Epidermal melanocyte (primary cell): ENCODE measurements at regions not wholly inside any gene's neighbourhood (a gene's known extent, or its start where the extent isn't known, plus 50 kb on each side); places are given as distances from the start of the nearest gene placed in this dataset.

Experiments used
- DNase-seq: peaks from one replicate; pipeline ENCODE4 v3.0.0; 2011; ENCODE audit warnings: low spot score; ENCODE audit not compliant: insufficient read length

DNA sequence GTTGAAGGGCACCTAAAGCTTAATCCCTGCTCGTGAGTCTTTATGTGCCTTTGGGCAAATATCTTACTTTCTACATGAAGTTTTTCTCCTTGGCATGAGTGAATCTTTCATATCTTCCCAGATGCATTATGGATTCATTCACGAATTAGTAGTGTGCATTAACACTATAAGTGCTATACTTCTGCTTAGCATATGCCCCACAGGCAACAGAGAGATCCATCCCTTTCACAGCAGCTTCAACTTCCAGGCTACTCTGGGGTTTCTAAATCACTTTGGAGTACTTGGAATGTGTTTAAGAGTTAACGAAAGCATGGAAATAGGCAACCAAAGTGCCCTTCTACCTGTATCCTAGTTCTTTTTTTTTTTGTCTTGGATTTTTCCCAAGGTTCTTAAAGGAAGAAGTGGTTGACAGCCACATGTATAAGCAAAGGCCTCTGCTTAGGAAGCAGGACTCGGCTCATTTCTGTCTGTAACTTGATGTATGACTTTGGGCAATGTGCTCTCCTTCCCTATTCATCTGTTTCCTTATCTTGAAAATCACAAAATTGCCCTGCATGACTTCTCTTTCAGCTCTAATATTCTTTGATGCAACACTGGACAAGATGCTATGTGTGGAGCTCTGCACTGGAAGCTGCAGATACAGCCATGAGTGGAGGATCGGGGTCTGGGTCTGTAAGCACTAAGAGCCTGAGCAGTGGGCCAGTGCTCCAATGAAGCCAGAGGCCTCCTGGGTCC lies 54.5 kb upstream of the ME3 start:
- DNase-seq, result no peak

DNA sequence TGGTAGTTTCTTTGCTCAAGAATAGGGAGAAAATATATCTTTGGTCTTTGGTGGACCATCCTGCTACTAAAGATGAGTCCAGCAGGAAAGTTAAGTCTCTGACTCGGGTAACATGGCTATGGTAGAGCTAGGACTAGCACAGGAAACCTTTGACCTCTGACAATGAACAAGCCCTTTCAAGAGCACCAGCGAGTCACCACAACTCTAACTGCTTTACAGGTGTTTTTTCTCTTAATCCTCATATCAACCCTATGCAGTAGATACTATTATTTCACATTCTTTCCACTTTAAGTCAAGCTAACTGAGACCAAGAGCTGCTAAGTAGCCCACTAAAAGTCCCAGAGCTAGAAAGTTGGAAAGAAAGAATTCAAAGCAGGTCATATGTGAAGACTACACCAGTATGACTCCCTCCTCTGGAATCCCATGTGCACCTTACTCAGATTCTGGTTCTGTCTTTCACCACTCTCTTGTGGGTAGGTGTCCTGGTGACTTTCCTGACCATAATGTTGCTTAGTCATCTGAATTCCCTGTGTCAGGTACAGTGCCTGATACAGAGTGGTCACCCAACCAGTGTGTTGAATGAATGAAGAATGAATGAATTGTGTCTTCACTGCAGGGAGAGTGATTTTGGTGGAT lies 53.8 kb upstream of the ME3 start:
- no peak for DNase-seq

DNA sequence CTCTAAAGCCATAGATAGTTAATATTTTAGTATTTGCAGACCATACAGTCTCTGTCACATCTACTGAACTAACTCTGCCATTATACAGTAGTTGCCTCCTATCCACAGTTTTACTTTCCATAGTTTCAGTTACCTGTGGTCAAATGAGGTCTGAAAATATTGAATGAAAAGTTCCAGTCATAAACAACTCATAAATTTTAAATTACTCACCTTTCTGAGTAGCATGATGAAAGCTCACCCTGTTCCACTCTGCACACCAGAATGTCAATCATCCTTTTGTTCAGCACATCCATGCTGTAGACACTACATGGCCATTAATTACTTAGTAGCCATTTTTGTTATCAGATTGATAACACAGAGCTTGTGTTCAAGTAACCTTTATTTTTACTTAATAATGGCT lies 51.7 kb upstream of the ME3 start:
- DNase-seq, result no peak

DNA sequence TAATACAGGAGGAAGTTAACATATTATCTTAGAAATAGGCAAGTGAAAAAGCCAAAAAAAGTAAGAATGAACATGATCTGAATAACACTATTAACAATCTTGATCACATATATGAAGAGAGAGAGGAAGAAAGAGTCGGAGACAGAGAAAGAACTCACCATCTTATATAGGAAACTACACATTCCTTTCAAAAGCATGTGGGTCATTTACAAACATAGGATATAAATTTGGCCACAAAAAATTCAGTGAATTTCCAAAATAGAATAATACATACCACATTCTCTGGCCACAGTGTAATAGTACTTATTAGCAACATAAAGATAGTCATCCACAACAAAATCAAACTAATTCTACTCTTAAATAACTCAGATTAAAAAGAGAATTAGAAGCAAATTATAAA lies 50.9 kb upstream of the ME3 start:
- DNase-seq, result no peak

DNA sequence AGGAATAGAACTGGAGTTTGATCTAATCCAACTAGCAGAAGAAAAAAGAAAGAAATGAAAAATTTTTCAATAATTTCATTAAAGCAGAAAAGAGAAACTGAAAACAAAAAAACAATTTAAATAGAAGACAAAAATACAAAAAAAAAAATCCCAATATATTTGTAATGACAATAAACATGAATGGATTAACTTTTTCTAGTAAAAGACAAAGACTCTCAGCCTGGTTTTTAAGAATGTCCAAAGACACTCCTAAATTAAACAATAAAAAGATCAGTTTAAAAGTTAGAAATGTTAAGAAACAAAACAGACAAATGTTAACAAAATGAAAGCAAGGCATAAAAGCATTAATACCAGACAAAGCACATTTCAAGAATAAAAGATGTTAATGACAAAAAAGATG lies 50.3 kb upstream of the ME3 start:
- no peak for DNase-seq
